H1 (cell line): ENCODE measurements at regions not wholly inside any gene's neighbourhood (a gene's known extent, or its start where the extent isn't known, plus 50 kb on each side); places are given as distances from the start of the nearest gene placed in this dataset.

ENCODE experiments used
- CHD1 ChIP-seq: IDR thresholded peaks from 2 replicates; pipeline ENCODE4 v1.6.1; 2012; ENCODE audit warnings: low read depth, low read length, improper control_type of control experiment
- EP300 ChIP-seq, 2 experiments: IDR thresholded peaks; 1 replicate in 1 of 2; 2 replicates in 1 of 2; pipeline ENCODE4 v1.6.1; 2011 to 2012; ENCODE audit warnings: low read depth in 2 of 2, low read length in 2 of 2, mild to moderate bottlenecking in 2 of 2, borderline replicate concordance in 1 of 2, inconsistent platforms in 1 of 2, moderate library complexity in 1 of 2
- RAD21 ChIP-seq, 2 experiments: IDR thresholded peaks in 1 of 2; conservative IDR thresholded peaks in 1 of 2; 2 replicates each; pipeline ENCODE4 v1.6.1; 2011; ENCODE audit warnings: low read depth in 2 of 2, low read length in 2 of 2, improper control_type of control experiment in 1 of 2, inconsistent platforms in 1 of 2, mild to moderate bottlenecking in 1 of 2, moderate library complexity in 1 of 2
- SIRT6 ChIP-seq: IDR thresholded peaks from one replicate; pipeline ENCODE4 v1.7.1; 2012; ENCODE audit warnings: low read length, inconsistent platforms

GRCh38 chr3:5360453-5360852, 172.9 kb downstream of the EDEM1 start (continued):
- TF ChIP-seq RAD21 (IDR thresholded peaks at IDR 0.05 in 1 of 2, conservative IDR thresholded peaks at IDR 0.05 in 1 of 2; ENCODE audit: low read depth in 2 of 2, low read length in 2 of 2) = no peak
- TF ChIP-seq SIRT6 = no peak
- TF ChIP-seq EP300 (IDR thresholded peaks at IDR 0.05; ENCODE audit: borderline replicate concordance in 1 of 2, low read depth in 2 of 2, low read length in 2 of 2) = no peak
- no peak for TF ChIP-seq CHD1
